ENCODE measurements at regions not wholly inside any gene's neighbourhood (a gene's known extent, or its start where the extent isn't known, plus 50 kb on each side); places are given as distances from the start of the nearest gene placed in this dataset.
A peak's percentile ranks its signal among the peaks of the same experiment; 100 is the strongest.

- DNase-seq (ENCODE audit: low read depth) = no peak
Measured at GRCh38 chr4:138688408-138689085, 327.0 kb upstream of the NOCT start.

- no peak for DNase-seq (ENCODE audit: low read depth)
Measured at GRCh38 chr4:138686106-138686835, 329.3 kb upstream of the NOCT start.

GRCh38 chr4:138685316-138685715, 330.3 kb upstream of the NOCT start:
- no peak for DNase-seq (ENCODE audit: low read depth)

GRCh38 chr4:138680989-138681604, 334.5 kb upstream of the NOCT start:
- DNase-seq (ENCODE audit: low read depth) = peak; percentile 63

- DNase-seq (ENCODE audit: low read depth) = no peak
Measured at GRCh38 chr4:138680256-138680655, 335.3 kb upstream of the NOCT start.

- no peak for DNase-seq (ENCODE audit: low read depth)
Measured at GRCh38 chr4:138678985-138679746, 336.4 kb upstream of the NOCT start.

GRCh38 chr4:138677748-138678147, 337.8 kb upstream of the NOCT start:
- DNase-seq (ENCODE audit: low read depth) = no peak

- no peak for DNase-seq (ENCODE audit: low read depth)
Measured at GRCh38 chr4:138677212-138677611, 338.4 kb upstream of the NOCT start.

- DNase-seq (ENCODE audit: low read depth) = no peak
Measured at GRCh38 chr4:138675685-138676084, 339.9 kb upstream of the NOCT start.

GRCh38 chr4:138674209-138674608, 341.4 kb upstream of the NOCT start:
- no peak for DNase-seq (ENCODE audit: low read depth)

- no peak for DNase-seq (ENCODE audit: low read depth)
Measured at GRCh38 chr4:138673053-138673452, 342.5 kb upstream of the NOCT start.

GRCh38 chr4:138672393-138672976, 343.1 kb upstream of the NOCT start:
- DNase-seq (ENCODE audit: low read depth) = no peak

GRCh38 chr4:138671606-138672084, 343.9 kb upstream of the NOCT start:
- DNase-seq (ENCODE audit: low read depth) = no peak

GRCh38 chr4:138671106-138671505, 344.5 kb upstream of the NOCT start:
- DNase-seq (ENCODE audit: low read depth) = no peak

- DNase-seq (ENCODE audit: low read depth) = no peak
Measured at GRCh38 chr4:138670681-138671080, 344.9 kb upstream of the NOCT start.

- no peak for DNase-seq (ENCODE audit: low read depth)
Measured at GRCh38 chr4:138669479-138670315, 345.9 kb upstream of the NOCT start.

GRCh38 chr4:138668309-138668708, 347.3 kb upstream of the NOCT start:
- DNase-seq (ENCODE audit: low read depth) = no peak

- no peak for DNase-seq (ENCODE audit: low read depth)
Measured at GRCh38 chr4:138666366-138666765, 349.2 kb upstream of the NOCT start.

GRCh38 chr4:138665851-138666250, 349.7 kb upstream of the NOCT start:
- no peak for DNase-seq (ENCODE audit: low read depth)

- DNase-seq (ENCODE audit: low read depth) = no peak
Measured at GRCh38 chr4:138663883-138664282, 351.7 kb upstream of the NOCT start.

GRCh38 chr4:138659812-138660316, 355.7 kb upstream of the NOCT start:
- DNase-seq (ENCODE audit: low read depth) = no peak
